ENCODE measurements at regions not wholly inside any gene's neighbourhood (a gene's known extent, or its start where the extent isn't known, plus 50 kb on each side); places are given as distances from the start of the nearest gene placed in this dataset.
"Not testable (repeated sequence)": the region's sequence is repeated elsewhere in the genome, so short reads cannot be mapped to it uniquely, and the experiment has no call there.

GRCh38 chr4:97072666-97073065 lies 1070.6 kb downstream of the STPG2 start:
- H3K27me3 ChIP-seq (replicated peaks; ENCODE audit: control insufficient read depth, insufficient read depth, low read length) = no peaks in the 10 kb centered on the region
- H3K4me3 ChIP-seq (replicated peaks; ENCODE audit: low read depth, low read length) = no peak overlapping the region
- DNase-seq (ENCODE audit: extremely low read depth, insufficient read length) = no peak
- TF ChIP-seq CTCF (IDR thresholded peaks at IDR 0.05; ENCODE audit: insufficient read depth, low read length, poor library complexity, severe bottlenecking) = no peak
- no peaks in the 10 kb centered on the region for H3K36me3 ChIP-seq (ENCODE audit: control insufficient read depth, insufficient read depth, low read length)

GRCh38 chr4:97073194-97073593 lies 1070.1 kb downstream of the STPG2 start:
- no peak for TF ChIP-seq CTCF (IDR thresholded peaks at IDR 0.05; ENCODE audit: insufficient read depth, low read length, poor library complexity, severe bottlenecking)
- Histone ChIP-seq H3K36me3 (ENCODE audit: control insufficient read depth, insufficient read depth, low read length) (no peaks in the 10 kb centered on the region), H3K27me3 (replicated peaks; ENCODE audit: control insufficient read depth, insufficient read depth, low read length) (no peaks in the 10 kb centered on the region), H3K4me3 (replicated peaks; ENCODE audit: low read depth, low read length) (no peak overlapping the region)
- DNase-seq (ENCODE audit: extremely low read depth, insufficient read length) = no peak

GRCh38 chr4:97074531-97074930 lies 1068.7 kb downstream of the STPG2 start:
- Histone ChIP-seq H3K27me3 (replicated peaks; ENCODE audit: control insufficient read depth, insufficient read depth, low read length) (no peaks in the 10 kb centered on the region), H3K36me3 (ENCODE audit: control insufficient read depth, insufficient read depth, low read length) (no peaks in the 10 kb centered on the region), H3K4me3 (replicated peaks; ENCODE audit: low read depth, low read length) (no peak overlapping the region)
- TF ChIP-seq CTCF (IDR thresholded peaks at IDR 0.05; ENCODE audit: insufficient read depth, low read length, poor library complexity, severe bottlenecking) = no peak
- DNase-seq (ENCODE audit: extremely low read depth, insufficient read length) = no peak

GRCh38 chr4:97081951-97082350 lies 1061.3 kb downstream of the STPG2 start:
- DNase-seq (ENCODE audit: extremely low read depth, insufficient read length) = no peak
- Histone ChIP-seq H3K4me3 (replicated peaks; ENCODE audit: low read depth, low read length) (no peak overlapping the region), H3K27me3 (replicated peaks; ENCODE audit: control insufficient read depth, insufficient read depth, low read length) (no peaks in the 10 kb centered on the region), H3K36me3 (ENCODE audit: control insufficient read depth, insufficient read depth, low read length) (no peaks in the 10 kb centered on the region)
- no peak for TF ChIP-seq CTCF (IDR thresholded peaks at IDR 0.05; ENCODE audit: insufficient read depth, low read length, poor library complexity, severe bottlenecking)

GRCh38 chr4:97097036-97097435 lies 1046.2 kb downstream of the STPG2 start:
- H3K27me3 ChIP-seq (replicated peaks; ENCODE audit: control insufficient read depth, insufficient read depth, low read length); H3K4me3 ChIP-seq (replicated peaks; ENCODE audit: low read depth, low read length); DNase-seq (ENCODE audit: extremely low read depth, insufficient read length); H3K36me3 ChIP-seq (ENCODE audit: control insufficient read depth, insufficient read depth, low read length): not testable (repeated sequence)

GRCh38 chr4:97101171-97101570 lies 1042.1 kb downstream of the STPG2 start:
- not testable (repeated sequence) for H3K36me3 ChIP-seq (ENCODE audit: control insufficient read depth, insufficient read depth, low read length); H3K27me3 ChIP-seq (replicated peaks; ENCODE audit: control insufficient read depth, insufficient read depth, low read length); H3K4me3 ChIP-seq (replicated peaks; ENCODE audit: low read depth, low read length); DNase-seq (ENCODE audit: extremely low read depth, insufficient read length)

- Histone ChIP-seq H3K27me3 (replicated peaks; ENCODE audit: control insufficient read depth, insufficient read depth, low read length) (no peaks in the 10 kb centered on the region), H3K4me3 (replicated peaks; ENCODE audit: low read depth, low read length) (no peak overlapping the region), H3K36me3 (ENCODE audit: control insufficient read depth, insufficient read depth, low read length) (no peaks in the 10 kb centered on the region)
- DNase-seq (ENCODE audit: extremely low read depth, insufficient read length) = no peak
- TF ChIP-seq CTCF (IDR thresholded peaks at IDR 0.05; ENCODE audit: insufficient read depth, low read length, poor library complexity, severe bottlenecking) = no peak
Measured at GRCh38 chr4:97103252-97103651, 1040.0 kb downstream of the STPG2 start.

Data from GM06990 (cell line).